ENCODE measurements at regions not wholly inside any gene's neighbourhood (a gene's known extent, or its start where the extent isn't known, plus 50 kb on each side); places are given as distances from the start of the nearest gene placed in this dataset.
"Not testable (repeated sequence)": the region's sequence is repeated elsewhere in the genome, so short reads cannot be mapped to it uniquely, and the experiment has no call there.

GRCh38 chr7:114181280-114181679, 233.3 kb upstream of the FOXP2 start:
- H3K4me1 Mint-ChIP-seq (ENCODE audit: low read depth, unreplicated experiment), result no peaks in the 10 kb centered on the region
- intact Hi-C loops (cut with micrococcal nuclease; ENCODE audit: unreplicated experiment), result no loop called here
- H3K27me3 Mint-ChIP-seq (ENCODE audit: unreplicated experiment), result no peaks in the 10 kb centered on the region
- H3K27ac Mint-ChIP-seq (ENCODE audit: unreplicated experiment), result no peak overlapping the region
- DNase-seq, result no peak
- no peaks in the 10 kb centered on the region for H3K36me3 Mint-ChIP-seq (ENCODE audit: insufficient read depth, unreplicated experiment)
- no TSS peak for BruUV-seq (replicated peaks)
- TF ChIP-seq CTCF (IDR thresholded peaks at IDR 0.05; ENCODE audit: unreplicated experiment), result no peak
- no peak overlapping the region for H3K4me3 Mint-ChIP-seq (ENCODE audit: low read depth, unreplicated experiment)
- H3K9me3 Mint-ChIP-seq (ENCODE audit: low read depth, unreplicated experiment), result no peaks in the 10 kb centered on the region
- CTCF ChIA-PET, result interaction anchor here (0.5 kb wide), 1 partner anchor 128 kb away, joined by 5 read pairs; no protein-coding TSS in a partner anchor

GRCh38 chr7:114180556-114181266, 233.9 kb upstream of the FOXP2 start:
- Mint-ChIP-seq H3K9me3 (ENCODE audit: low read depth, unreplicated experiment) (no peaks in the 10 kb centered on the region), H3K27me3 (ENCODE audit: unreplicated experiment) (no peaks in the 10 kb centered on the region), H3K4me1 (ENCODE audit: low read depth, unreplicated experiment) (no peaks in the 10 kb centered on the region), H3K27ac (ENCODE audit: unreplicated experiment) (no peak overlapping the region), H3K4me3 (ENCODE audit: low read depth, unreplicated experiment) (no peak overlapping the region), H3K36me3 (ENCODE audit: insufficient read depth, unreplicated experiment) (no peaks in the 10 kb centered on the region)
- intact Hi-C loops (cut with micrococcal nuclease; ENCODE audit: unreplicated experiment), result no loop called here
- BruUV-seq (replicated peaks), result no TSS peak
- CTCF ChIA-PET, result interaction anchor here (0.6 kb wide), 1 partner anchor 27 kb away, joined by 3 read pairs; no protein-coding TSS in a partner anchor
- DNase-seq, result no peak
- no peak for TF ChIP-seq CTCF (IDR thresholded peaks at IDR 0.05; ENCODE audit: unreplicated experiment)

- Mint-ChIP-seq H3K36me3 (ENCODE audit: insufficient read depth, unreplicated experiment) (no peaks in the 10 kb centered on the region), H3K27me3 (ENCODE audit: unreplicated experiment) (no peaks in the 10 kb centered on the region), H3K27ac (ENCODE audit: unreplicated experiment) (no peak overlapping the region), H3K4me3 (ENCODE audit: low read depth, unreplicated experiment) (no peak overlapping the region), H3K9me3 (ENCODE audit: low read depth, unreplicated experiment) (no peaks in the 10 kb centered on the region), H3K4me1 (ENCODE audit: low read depth, unreplicated experiment) (no peaks in the 10 kb centered on the region)
- no peak for TF ChIP-seq CTCF (IDR thresholded peaks at IDR 0.05; ENCODE audit: unreplicated experiment)
- CTCF ChIA-PET, result no interaction called here
- no peak for DNase-seq
- no TSS peak for BruUV-seq (replicated peaks)
- intact Hi-C loops (cut with micrococcal nuclease; ENCODE audit: unreplicated experiment), result no loop called here
These were observed 239.5 kb upstream of the FOXP2 start for GRCh38 chr7:114175125-114175524.

DNA sequence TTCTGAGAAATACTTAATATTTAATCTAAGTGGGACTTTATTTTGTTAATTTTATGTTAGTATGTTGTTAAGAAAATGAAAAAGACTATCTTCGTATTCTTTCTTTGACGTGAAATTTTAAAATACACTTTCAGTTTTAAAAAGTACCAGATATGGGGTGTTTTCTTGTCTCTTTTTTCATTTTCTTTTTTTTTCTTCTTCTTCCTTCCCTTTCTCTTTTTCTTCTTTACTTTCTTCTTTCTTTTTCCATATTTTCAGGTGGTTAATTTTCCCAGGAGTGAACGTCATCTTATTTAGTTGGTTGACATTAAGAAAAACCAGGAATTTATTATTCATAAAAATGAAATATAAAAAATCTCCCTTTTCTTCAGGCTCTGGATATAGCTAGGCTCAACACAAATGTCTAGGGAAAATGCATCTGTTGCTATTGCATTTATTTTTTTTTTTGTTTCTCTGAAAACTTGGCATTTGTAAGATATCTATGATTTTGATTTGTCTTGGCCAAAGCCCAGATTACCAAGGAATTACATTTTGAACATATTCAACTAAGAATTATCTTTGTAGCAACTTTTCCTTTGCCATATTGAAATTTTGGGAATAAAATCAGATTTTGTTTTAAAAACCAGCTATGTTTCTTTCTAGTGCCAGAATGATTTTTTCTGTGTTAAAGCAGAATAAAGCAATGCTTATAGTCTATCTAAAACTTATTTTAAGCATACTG, 241.3 kb upstream of the FOXP2 start:
- Mint-ChIP-seq H3K4me1 (ENCODE audit: low read depth, unreplicated experiment) (no peaks in the 10 kb centered on the region), H3K36me3 (ENCODE audit: insufficient read depth, unreplicated experiment) (no peaks in the 10 kb centered on the region), H3K27ac (ENCODE audit: unreplicated experiment) (no peak overlapping the region), H3K9me3 (ENCODE audit: low read depth, unreplicated experiment) (peaks cover 2% of the 10 kb centered on the region), H3K4me3 (ENCODE audit: low read depth, unreplicated experiment) (no peak overlapping the region), H3K27me3 (ENCODE audit: unreplicated experiment) (no peaks in the 10 kb centered on the region)
- TF ChIP-seq CTCF (IDR thresholded peaks at IDR 0.05; ENCODE audit: unreplicated experiment), result no peak
- DNase-seq, result no peak
- intact Hi-C loops (cut with micrococcal nuclease; ENCODE audit: unreplicated experiment), result no loop called here
- CTCF ChIA-PET, result no interaction called here
- BruUV-seq (replicated peaks), result no TSS peak

- CTCF ChIA-PET; DNase-seq; H3K36me3 Mint-ChIP-seq (ENCODE audit: insufficient read depth, unreplicated experiment); H3K4me1 Mint-ChIP-seq (ENCODE audit: low read depth, unreplicated experiment); H3K27me3 Mint-ChIP-seq (ENCODE audit: unreplicated experiment); H3K27ac Mint-ChIP-seq (ENCODE audit: unreplicated experiment); BruUV-seq (replicated peaks); intact Hi-C loops (cut with micrococcal nuclease; ENCODE audit: unreplicated experiment); H3K4me3 Mint-ChIP-seq (ENCODE audit: low read depth, unreplicated experiment); H3K9me3 Mint-ChIP-seq (ENCODE audit: low read depth, unreplicated experiment): not testable (repeated sequence)
These were observed 245.2 kb upstream of the FOXP2 start for GRCh38 chr7:114169389-114169788.

All from Calu3 (cell line).